ENCODE measurements at regions not wholly inside any gene's neighbourhood (a gene's known extent, or its start where the extent isn't known, plus 50 kb on each side); places are given as distances from the start of the nearest gene placed in this dataset.

DNA sequence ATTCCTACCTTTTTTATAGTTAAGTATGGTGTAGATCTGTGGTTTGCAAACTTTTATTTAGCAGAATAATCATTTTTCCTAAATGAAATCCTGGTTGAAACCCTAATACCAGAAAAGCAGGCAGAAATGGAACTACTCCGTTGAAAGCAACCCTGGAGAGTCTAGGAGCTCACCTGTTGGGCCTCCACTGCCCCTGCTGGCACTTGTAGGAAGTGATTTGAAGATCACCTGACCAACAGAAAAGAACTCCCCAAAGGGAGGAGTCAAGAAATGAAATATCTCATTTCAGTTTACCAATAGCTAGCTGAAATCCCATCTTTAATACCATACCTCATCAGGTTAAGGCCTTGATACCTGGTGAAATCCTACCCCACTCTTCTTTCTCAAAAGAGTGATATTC is 277.1 kb downstream of the KLHL13 start:
- TF ChIP-seq, protein P1, sequence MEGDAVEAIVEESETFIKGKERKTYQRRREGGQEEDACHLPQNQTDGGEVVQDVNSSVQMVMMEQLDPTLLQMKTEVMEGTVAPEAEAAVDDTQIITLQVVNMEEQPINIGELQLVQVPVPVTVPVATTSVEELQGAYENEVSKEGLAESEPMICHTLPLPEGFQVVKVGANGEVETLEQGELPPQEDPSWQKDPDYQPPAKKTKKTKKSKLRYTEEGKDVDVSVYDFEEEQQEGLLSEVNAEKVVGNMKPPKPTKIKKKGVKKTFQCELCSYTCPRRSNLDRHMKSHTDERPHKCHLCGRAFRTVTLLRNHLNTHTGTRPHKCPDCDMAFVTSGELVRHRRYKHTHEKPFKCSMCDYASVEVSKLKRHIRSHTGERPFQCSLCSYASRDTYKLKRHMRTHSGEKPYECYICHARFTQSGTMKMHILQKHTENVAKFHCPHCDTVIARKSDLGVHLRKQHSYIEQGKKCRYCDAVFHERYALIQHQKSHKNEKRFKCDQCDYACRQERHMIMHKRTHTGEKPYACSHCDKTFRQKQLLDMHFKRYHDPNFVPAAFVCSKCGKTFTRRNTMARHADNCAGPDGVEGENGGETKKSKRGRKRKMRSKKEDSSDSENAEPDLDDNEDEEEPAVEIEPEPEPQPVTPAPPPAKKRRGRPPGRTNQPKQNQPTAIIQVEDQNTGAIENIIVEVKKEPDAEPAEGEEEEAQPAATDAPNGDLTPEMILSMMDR (IDR thresholded peaks at IDR 0.05), result no peak
- TF ChIP-seq POLR2A (IDR thresholded peaks at IDR 0.05) (no peak), EP300 (IDR thresholded peaks at IDR 0.05) (no peak)

Data from ovary (tissue), 3 donors.